H1 (cell line): ENCODE measurements at regions not wholly inside any gene's neighbourhood (a gene's known extent, or its start where the extent isn't known, plus 50 kb on each side); places are given as distances from the start of the nearest gene placed in this dataset.

Experiments used
- CTCF ChIA-PET: fragments of 300-600 bp; sonication (Branson Sonifier 250); formaldehyde crosslinking; loops from one replicate; lab custom pipeline; 2021; ENCODE audit not compliant: partially characterized antibody; lab: Charles Lee
- POLR2A ChIA-PET: fragments of 300-600 bp; sonication (Branson Sonifier 250); formaldehyde crosslinking; loops from one replicate; lab custom pipeline; 2021; ENCODE audit warnings: inconsistent platforms; ENCODE audit not compliant: partially characterized antibody; lab: Charles Lee
- DNase-seq, 2 experiments: peaks; one replicate each; pipeline versions ENCODE4 v3.0.0 to v3.0.0-alpha.2; 2010 to 2022; ENCODE audit warnings: low spot score in 2 of 2, low read depth in 1 of 2, mixed read lengths in 1 of 2
- FAIRE-seq: peaks from 2 replicates; lab custom pipeline; 2011; peaks lifted over from hg19 to GRCh38; lab: Jason Lieb, UNC
- H2AFZ ChIP-seq: 2 replicates; pipeline ENCODE4 v1.8.1; 2012; ENCODE audit warnings: low read length, inconsistent platforms
- H2AK5ac ChIP-seq: 2 replicates; pipeline ENCODE4 v1.6.1; 2013; ENCODE audit warnings: low read depth, low read length
- H2BK120ac ChIP-seq: replicated peaks from 2 replicates; pipeline ENCODE3; 2013; ENCODE audit warnings: low read depth, low read length, inconsistent platforms
- H2BK12ac ChIP-seq: 2 replicates; pipeline ENCODE4 v1.6.1; 2013; ENCODE audit warnings: low read depth, low read length
- H2BK15ac ChIP-seq: 2 replicates; pipeline ENCODE4 v1.6.1; 2013; ENCODE audit warnings: low read length
- H2BK20ac ChIP-seq: 2 replicates; pipeline ENCODE4 v1.6.1; 2013; ENCODE audit warnings: low read length
- H2BK5ac ChIP-seq: 2 replicates; pipeline ENCODE4 v1.6.1; 2013; ENCODE audit warnings: low read depth, low read length
- H3K14ac ChIP-seq: 2 replicates; pipeline ENCODE4 v1.6.1; 2013; ENCODE audit warnings: inconsistent platforms; ENCODE audit not compliant: insufficient read length
- H3K18ac ChIP-seq: 2 replicates; pipeline ENCODE4 v1.6.1; 2013; ENCODE audit warnings: low read length; ENCODE audit errors: extremely low read depth
- H3K23ac ChIP-seq: 2 replicates; pipeline ENCODE4 v1.6.1; 2013; ENCODE audit warnings: inconsistent platforms; ENCODE audit not compliant: insufficient read length
- H3K23me2 ChIP-seq: 2 replicates; pipeline ENCODE4 v1.6.1; 2013; ENCODE audit warnings: low read depth, low read length
- H3K27ac ChIP-seq: 2 replicates; pipeline ENCODE4 v1.6.1; 2011; ENCODE audit warnings: low read depth, low read length, inconsistent platforms
- H3K27me3 ChIP-seq, 4 experiments: replicated peaks in 1 of 4; 1 replicate in 1 of 4; 2 replicates in 3 of 4; pipeline versions ENCODE4 v1.6.1 to v1.8.1; 2011 to 2013; ENCODE audit warnings: low read length in 3 of 4, mild to moderate bottlenecking in 3 of 4, inconsistent platforms in 2 of 4, mixed read lengths in 2 of 4, moderate library complexity in 1 of 4; ENCODE audit not compliant: control insufficient read depth in 3 of 4, insufficient read depth in 3 of 4; ENCODE audit errors: extremely low read depth in 1 of 4
- H3K36me3 ChIP-seq, 4 experiments: 2 replicates each; pipeline versions ENCODE4 v1.6.1 to v1.8.1; 2011 to 2013; ENCODE audit warnings: mild to moderate bottlenecking in 4 of 4, low read length in 3 of 4, moderate library complexity in 2 of 4, control low read depth in 1 of 4, inconsistent platforms in 1 of 4; ENCODE audit not compliant: insufficient read depth in 4 of 4, control insufficient read depth in 2 of 4
- H3K4ac ChIP-seq: replicated peaks from 2 replicates; pipeline ENCODE3; 2013; ENCODE audit warnings: low read length, low read depth, mixed read lengths, inconsistent platforms; ENCODE audit not compliant: insufficient read length
- H3K4me1 ChIP-seq, 4 experiments: replicated peaks in 1 of 4; 1 replicate in 1 of 4; 2 replicates in 3 of 4; pipeline versions ENCODE4 v1.6.1 to v1.8.1; 2011 to 2013; ENCODE audit warnings: low read length in 3 of 4, inconsistent platforms in 2 of 4, mixed read lengths in 1 of 4; ENCODE audit not compliant: insufficient read depth in 4 of 4, control insufficient read depth in 3 of 4
- H3K4me2 ChIP-seq, 2 experiments: 2 replicates each; pipeline versions ENCODE4 v1.6.1 to v1.8.1; 2011 to 2013; ENCODE audit warnings: low read depth in 2 of 2, low read length in 2 of 2, control low read depth in 1 of 2, inconsistent platforms in 1 of 2, mild to moderate bottlenecking in 1 of 2; ENCODE audit not compliant: insufficient read depth in 1 of 2
- H3K4me3 ChIP-seq, 4 experiments: fragments of 200-600, 300-600 bp in 1 of 4; sonication (generic), shearing (Covaris generic), sonication (Bioruptor Twin) in 1 of 4; 2 replicates each; pipeline versions ENCODE4 v1.5.1 to v1.8.1; 2011 to 2016; ENCODE audit warnings: low read length in 4 of 4, low read depth in 3 of 4, control low read depth in 2 of 4, inconsistent platforms in 2 of 4, mild to moderate bottlenecking in 2 of 4, mixed read lengths in 1 of 4, moderate library complexity in 1 of 4; ENCODE audit not compliant: insufficient read depth in 2 of 4; ENCODE audit errors: extremely low read depth in 1 of 4
- H3K56ac ChIP-seq: replicated peaks from 2 replicates; pipeline ENCODE3; 2013; ENCODE audit warnings: low read depth, mild to moderate bottlenecking, mixed read lengths, low read length, inconsistent platforms; ENCODE audit not compliant: insufficient read length
- H3K79me1 ChIP-seq: 2 replicates; pipeline ENCODE4 v1.6.1; 2013; ENCODE audit warnings: low read depth, low read length, control low read depth
- H3K79me2 ChIP-seq, 2 experiments: 2 replicates each; pipeline versions ENCODE4 v1.6.1 to v1.8.1; 2012 to 2013; ENCODE audit warnings: low read length in 2 of 2, mild to moderate bottlenecking in 2 of 2, inconsistent platforms in 1 of 2; ENCODE audit not compliant: insufficient read depth in 2 of 2, control insufficient read depth in 1 of 2
- H3K9ac ChIP-seq, 4 experiments: replicated peaks in 1 of 4; 1 replicate in 1 of 4; 2 replicates in 3 of 4; pipeline versions ENCODE4 v1.6.1 to v1.8.1; 2011 to 2013; ENCODE audit warnings: low read depth in 3 of 4, low read length in 3 of 4, control low read depth in 2 of 4, mild to moderate bottlenecking in 2 of 4, moderate library complexity in 2 of 4, inconsistent platforms in 1 of 4; ENCODE audit errors: extremely low read depth in 1 of 4
- H3K9me3 ChIP-seq, 2 experiments: 2 replicates each; pipeline versions ENCODE4 v1.6.1 to v1.8.1; 2012 to 2013; ENCODE audit warnings: mild to moderate bottlenecking in 2 of 2, moderate library complexity in 2 of 2, control low read depth in 1 of 2, inconsistent platforms in 1 of 2, low read depth in 1 of 2, low read length in 1 of 2, mixed read lengths in 1 of 2; ENCODE audit not compliant: insufficient read depth in 2 of 2
- H4K20me1 ChIP-seq, 2 experiments: replicated peaks in 1 of 2; 2 replicates each; pipeline versions ENCODE3 to v1.8.1; 2011 to 2013; ENCODE audit warnings: inconsistent platforms in 2 of 2, low read length in 2 of 2, mild to moderate bottlenecking in 1 of 2; ENCODE audit not compliant: insufficient read depth in 2 of 2, control insufficient read depth in 1 of 2
- H4K5ac ChIP-seq: 2 replicates; pipeline ENCODE4 v1.6.1; 2013; ENCODE audit warnings: low read length, low read depth, mixed read lengths, inconsistent platforms; ENCODE audit not compliant: insufficient read length
- H4K8ac ChIP-seq: 2 replicates; pipeline ENCODE4 v1.8.0; 2013; ENCODE audit warnings: mild to moderate bottlenecking, moderate library complexity, low read length, inconsistent platforms; ENCODE audit not compliant: insufficient read depth; ENCODE audit errors: extremely low read depth
- H4K91ac ChIP-seq: replicated peaks from 2 replicates; pipeline ENCODE3; 2013; ENCODE audit warnings: low read length, mixed read lengths, inconsistent platforms; ENCODE audit not compliant: insufficient read length
- BACH1 ChIP-seq: IDR thresholded peaks from 2 replicates; pipeline ENCODE4 v1.6.1; 2012; ENCODE audit warnings: low read length, improper control_type of control experiment
- BCL11A ChIP-seq, 2 experiments: IDR thresholded peaks; one replicate each; pipeline ENCODE4 v1.6.1; 2011; ENCODE audit warnings: low read depth in 2 of 2, low read length in 2 of 2, mild to moderate bottlenecking in 2 of 2
- CBX5 ChIP-seq: fragments of 300-800, 300-1000 bp; sonication (generic); IDR thresholded peaks from 2 replicates; pipeline ENCODE4 v1.7.1; 2016; ENCODE audit warnings: antibody characterized with exemption, low read length, low read depth
- CREB1 ChIP-seq: IDR thresholded peaks from 2 replicates; pipeline ENCODE4 v1.6.1; 2012; ENCODE audit warnings: inconsistent platforms
- GABPA ChIP-seq: IDR thresholded peaks from 2 replicates; pipeline ENCODE4 v1.6.1; 2011; ENCODE audit warnings: mild to moderate bottlenecking, low read length, moderate library complexity, borderline replicate concordance; ENCODE audit not compliant: insufficient read depth
- KDM5A ChIP-seq: fragments of 200-600 bp; IDR thresholded peaks from 2 replicates; pipeline ENCODE4 v1.7.1; 2012; ENCODE audit warnings: mild to moderate bottlenecking, low read length, inconsistent platforms, mixed read lengths
- POU5F1 ChIP-seq: IDR thresholded peaks from 2 replicates; pipeline ENCODE4 v1.6.1; 2011; ENCODE audit warnings: low read depth, mild to moderate bottlenecking, low read length, moderate library complexity
- RNF2 ChIP-seq: fragments of 200-900, 300-1000 bp; sonication (generic); IDR thresholded peaks from 2 replicates; pipeline ENCODE4 v1.7.1; 2016; ENCODE audit warnings: borderline replicate concordance, low read depth, mild to moderate bottlenecking, antibody characterized with exemption, low read length; ENCODE audit not compliant: poor library complexity, severe bottlenecking; ENCODE audit errors: missing control alignments
- SIRT6 ChIP-seq: IDR thresholded peaks from one replicate; pipeline ENCODE4 v1.7.1; 2012; ENCODE audit warnings: low read length, inconsistent platforms
- SP1 ChIP-seq: IDR thresholded peaks from 2 replicates; pipeline ENCODE4 v1.6.1; 2011; ENCODE audit warnings: low read depth, low read length
- SP2 ChIP-seq: IDR thresholded peaks from 2 replicates; pipeline ENCODE4 v1.6.1; 2012; ENCODE audit warnings: mild to moderate bottlenecking, low read length, inconsistent platforms
- SRF ChIP-seq: IDR thresholded peaks from 2 replicates; pipeline ENCODE4 v1.6.1; 2011; ENCODE audit warnings: mild to moderate bottlenecking, low read depth, low read length, moderate library complexity
- WGBS, 2 experiments: shearing (Covaris generic) in 1 of 2; methylation state at CpG; one replicate each; pipeline versions ENCODE4 v1.1.6 to v1.1.7; 2013 to 2015; ENCODE audit warnings: low lambda C conversion rate in 2 of 2, mixed read lengths in 2 of 2, inconsistent platforms in 1 of 2, low coverage in 1 of 2, missing lambda C conversion rate in 1 of 2; ENCODE audit not compliant: insufficient replicate concordance in 2 of 2, insufficient coverage in 1 of 2, insufficient read length in 1 of 2; ENCODE audit errors: extremely low coverage in 1 of 2, missing lambda C conversion rate in 1 of 2; 5-methylcytosine and 5-hydroxymethylcytosine counted together
- TF ChIP-seq, protein P1 (sequence below): IDR thresholded peaks from 2 replicates; pipeline ENCODE4 v1.6.1; 2012; ENCODE audit warnings: inconsistent platforms
- TF ChIP-seq, protein P2 (sequence below): IDR thresholded peaks from 2 replicates; pipeline ENCODE4 v1.6.1; 2012; ENCODE audit warnings: low read length, inconsistent platforms

DNA sequence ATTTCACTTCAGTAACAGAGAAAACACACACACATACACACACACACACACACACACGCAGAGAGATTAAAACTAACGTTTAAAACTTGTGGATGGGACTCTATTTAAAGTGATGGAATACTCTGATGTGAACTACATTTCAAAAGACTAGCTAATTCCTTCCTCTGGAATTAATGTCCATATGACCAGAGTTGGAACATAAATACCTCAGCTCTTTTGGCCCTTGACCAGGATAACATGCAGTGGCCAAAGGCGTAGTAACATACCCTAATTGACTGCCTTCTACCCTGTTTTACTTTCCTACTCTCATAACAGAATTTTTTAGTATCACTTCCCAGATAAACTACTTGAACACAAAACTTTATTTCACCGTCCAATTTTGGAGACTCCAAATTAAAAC lies 671.3 kb upstream of the CHAC2 start:
- no peak overlapping the region for H3K14ac ChIP-seq
- WGBS, 2 experiments = 97% methylated on average over 4 of the region's 4 CpGs; no CpG with 5 or more reads in 1 of the 2 experiments
- H2BK120ac ChIP-seq = no peak overlapping the region
- H2BK20ac ChIP-seq = no peak overlapping the region
- no peaks in the 10 kb centered on the region for H3K36me3 ChIP-seq
- H3K4me1 ChIP-seq = peaks cover 0 to 2% (median 0%) of the 10 kb centered on the region in 4 experiments; a peak in 1 of 7 replicates
- H3K79me1 ChIP-seq = no peaks in the 10 kb centered on the region
- no peak overlapping the region for H4K8ac ChIP-seq
- no peaks in the 10 kb centered on the region for H3K9me3 ChIP-seq
- no peaks in the 10 kb centered on the region for H4K20me1 ChIP-seq
- no peak overlapping the region for H3K4me2 ChIP-seq
- H3K9ac ChIP-seq = no peak overlapping the region
- H4K5ac ChIP-seq = no peak overlapping the region
- no peak overlapping the region for H2BK5ac ChIP-seq
- H3K4ac ChIP-seq = no peak overlapping the region
- no peak overlapping the region for H3K56ac ChIP-seq
- no peaks in the 10 kb centered on the region for H3K27me3 ChIP-seq
- no peak overlapping the region for H2AK5ac ChIP-seq
- no peak overlapping the region for H3K23ac ChIP-seq
- no peak overlapping the region for H2AFZ ChIP-seq
- no peak overlapping the region for H4K91ac ChIP-seq
- H3K18ac ChIP-seq = no peak overlapping the region
- H3K27ac ChIP-seq = no peak overlapping the region
- H3K79me2 ChIP-seq = no peaks in the 10 kb centered on the region
- H3K4me3 ChIP-seq = no peak overlapping the region
- POLR2A ChIA-PET = interaction anchor here (0.7 kb wide), 1 partner anchor 266 kb away, joined by 3 read pairs; no protein-coding TSS in a partner anchor
- DNase-seq = no peak
- H2BK12ac ChIP-seq = no peak overlapping the region
- H3K23me2 ChIP-seq = no peaks in the 10 kb centered on the region
- no peak overlapping the region for H2BK15ac ChIP-seq
- no peak for FAIRE-seq
- CTCF ChIA-PET = interaction anchor here (0.8 to 1.0 kb wide), 2 partner anchors 13 to 77 kb away, joined by 3 to 4 read pairs; no protein-coding TSS in a partner anchor
- TF ChIP-seq, protein P1, sequence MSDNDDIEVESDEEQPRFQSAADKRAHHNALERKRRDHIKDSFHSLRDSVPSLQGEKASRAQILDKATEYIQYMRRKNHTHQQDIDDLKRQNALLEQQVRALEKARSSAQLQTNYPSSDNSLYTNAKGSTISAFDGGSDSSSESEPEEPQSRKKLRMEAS = no peak
- no peak for TF ChIP-seq POU5F1
- TF ChIP-seq SRF = no peak
- no peak for TF ChIP-seq CBX5
- TF ChIP-seq SP1 = no peak
- TF ChIP-seq GABPA = no peak
- no peak for TF ChIP-seq SP2
- TF ChIP-seq KDM5A = no peak
- no peak for TF ChIP-seq BCL11A (IDR thresholded peaks at IDR 0.05; ENCODE audit: low read depth in 2 of 2, low read length in 2 of 2)
- TF ChIP-seq RNF2 = no peak
- no peak for TF ChIP-seq CREB1
- TF ChIP-seq, protein P2, sequence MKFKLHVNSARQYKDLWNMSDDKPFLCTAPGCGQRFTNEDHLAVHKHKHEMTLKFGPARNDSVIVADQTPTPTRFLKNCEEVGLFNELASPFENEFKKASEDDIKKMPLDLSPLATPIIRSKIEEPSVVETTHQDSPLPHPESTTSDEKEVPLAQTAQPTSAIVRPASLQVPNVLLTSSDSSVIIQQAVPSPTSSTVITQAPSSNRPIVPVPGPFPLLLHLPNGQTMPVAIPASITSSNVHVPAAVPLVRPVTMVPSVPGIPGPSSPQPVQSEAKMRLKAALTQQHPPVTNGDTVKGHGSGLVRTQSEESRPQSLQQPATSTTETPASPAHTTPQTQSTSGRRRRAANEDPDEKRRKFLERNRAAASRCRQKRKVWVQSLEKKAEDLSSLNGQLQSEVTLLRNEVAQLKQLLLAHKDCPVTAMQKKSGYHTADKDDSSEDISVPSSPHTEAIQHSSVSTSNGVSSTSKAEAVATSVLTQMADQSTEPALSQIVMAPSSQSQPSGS = no peak
- TF ChIP-seq SIRT6 = no peak
- TF ChIP-seq BACH1 = no peak
